ENCODE measurements at regions not wholly inside any gene's neighbourhood (a gene's known extent, or its start where the extent isn't known, plus 50 kb on each side); places are given as distances from the start of the nearest gene placed in this dataset.

- POLR2A ChIA-PET: no interaction called here
- BruUV-seq (replicated peaks): no TSS peak
Measured at GRCh38 chr3:16721494-16721893, 116.3 kb upstream of the DAZL start.

DNA sequence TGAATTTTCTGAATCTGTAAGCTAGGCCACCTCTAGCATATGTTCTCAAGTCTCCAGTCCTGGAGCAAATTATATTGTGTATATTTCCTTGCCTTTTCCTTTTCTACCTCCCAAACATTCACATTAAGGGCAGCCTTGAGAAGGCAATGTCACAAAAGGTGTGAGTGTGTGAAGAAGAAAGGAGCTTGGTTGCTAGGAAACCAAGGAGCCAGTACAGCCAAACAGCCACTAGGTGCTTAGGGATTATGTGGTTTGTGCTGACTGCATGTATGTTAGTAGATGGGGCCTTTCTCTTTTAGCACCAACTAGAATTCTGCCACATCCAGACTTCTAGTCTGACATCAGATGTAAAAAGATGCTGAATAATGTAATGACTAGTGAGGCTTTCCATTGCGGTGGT lies 118.8 kb upstream of the DAZL start:
- Histone ChIP-seq H3K27ac (ENCODE audit: extremely low read depth, low read depth, low read length) (no peak overlapping the region), H3K4me2 (ENCODE audit: insufficient read depth, low read length) (no peak overlapping the region), H3K27me3 (ENCODE audit: control insufficient read depth in 2 of 2, insufficient read depth in 2 of 2, low read length in 2 of 2) (no peaks in the 10 kb centered on the region), H3K4me1 (replicated peaks in 1 of 2; ENCODE audit: control insufficient read depth in 2 of 2, insufficient read depth in 2 of 2, low read length in 2 of 2) (no peaks in the 10 kb centered on the region), H3K79me2 (ENCODE audit: control insufficient read depth, insufficient read depth, low read length) (no peaks in the 10 kb centered on the region), H3K9me1 (ENCODE audit: control insufficient read depth, insufficient read depth, low read length) (no peaks in the 10 kb centered on the region), H4K20me1 (replicated peaks; ENCODE audit: control insufficient read depth, insufficient read depth, low read length) (no peaks in the 10 kb centered on the region), H3K9me3 (replicated peaks; ENCODE audit: control insufficient read depth, insufficient read depth, low read depth, low read length) (no peaks in the 10 kb centered on the region), H2AFZ (ENCODE audit: low read depth, low read length) (no peak overlapping the region), H3K4me3 (no peak overlapping the region), H3K36me3 (ENCODE audit: control insufficient read depth, insufficient read depth, low read length) (no peaks in the 10 kb centered on the region), H3K9ac (ENCODE audit: insufficient read depth in 1 of 2, low read depth in 2 of 2, low read length in 2 of 2) (no peak overlapping the region)
- in situ Hi-C loops (cut with MboI): no loop called here
- ATAC-seq: peak; percentile 71
- no peak for FAIRE-seq
- DNase-seq (ENCODE audit: extremely low read depth in 1 of 4, low spot score in 3 of 4): no peak
- ChIA-PET POLR2A (interaction anchor here (0.8 kb wide), 1 partner anchor 435 kb away, joined by 5 read pairs; no protein-coding TSS in a partner anchor), CTCF (ENCODE audit: low intra/inter-chr PET ratio) (no interaction called here)
- no TSS peak for BruUV-seq (replicated peaks)
- WGBS (ENCODE audit: insufficient coverage, low coverage, missing lambda C conversion rate): 6% methylated on average over 1 of the region's 1 CpG
- intact Hi-C loops (cut with micrococcal nuclease): no loop called here
- TF ChIP-seq RFX1 (IDR thresholded peaks at IDR 0.05): peak; percentile 58
- no peak for TF ChIP-seq TFAM (CRISPR knock-in tag; conservative IDR thresholded peaks at IDR 0.05)
- no peak for TF ChIP-seq GTF2A2 (tag; IDR thresholded peaks at IDR 0.05)
- TF ChIP-seq ZC3H11A (IDR thresholded peaks at IDR 0.05; ENCODE audit: low read depth, low read length): no peak
- no peak for TF ChIP-seq UBTF (IDR thresholded peaks at IDR 0.05; ENCODE audit: borderline replicate concordance in 1 of 2, low read depth in 2 of 2, low read length in 2 of 2)
- TF ChIP-seq ZNF174 (CRISPR knock-in tag; IDR thresholded peaks at IDR 0.05): no peak
- TF ChIP-seq ASH1L (IDR thresholded peaks at IDR 0.05; ENCODE audit: borderline replicate concordance, low read depth, partially characterized antibody): no peak
- no peak for TF ChIP-seq ESRRB (CRISPR knock-in tag; IDR thresholded peaks at IDR 0.05; ENCODE audit: borderline replicate concordance)
- TF ChIP-seq CTCF (IDR thresholded peaks at IDR 0.05 in 2 of 3, conservative IDR thresholded peaks at IDR 0.05 in 1 of 3; ENCODE audit: insufficient read depth in 2 of 3, low read depth in 1 of 3, low read length in 3 of 3): 0 out of 6 replicates have a peak, but pooled peaks of 2 of the 3 experiments have one; percentile 3 to 24
- no peak for TF ChIP-seq MEIS2 (IDR thresholded peaks at IDR 0.05; ENCODE audit: partially characterized antibody)

More at GRCh38 chr3:16721494-16721893, 116.3 kb upstream of the DAZL start:
- no peak overlapping the region for H3K4me2 ChIP-seq (ENCODE audit: insufficient read depth, low read length)
- no peak overlapping the region for H3K9ac ChIP-seq (ENCODE audit: insufficient read depth in 1 of 2, low read depth in 2 of 2, low read length in 2 of 2)
- no peak overlapping the region for H3K27ac ChIP-seq (ENCODE audit: extremely low read depth, low read depth, low read length)
- no peaks in the 10 kb centered on the region for H4K20me1 ChIP-seq (replicated peaks; ENCODE audit: control insufficient read depth, insufficient read depth, low read length)
- in situ Hi-C loops (cut with MboI) (no loop called here), intact Hi-C loops (cut with micrococcal nuclease) (no loop called here)
- ATAC-seq (no peak), DNase-seq (ENCODE audit: extremely low read depth in 1 of 4, low spot score in 3 of 4) (no peak), FAIRE-seq (no peak)
- CTCF ChIA-PET (ENCODE audit: low intra/inter-chr PET ratio): no interaction called here
- H3K9me1 ChIP-seq (ENCODE audit: control insufficient read depth, insufficient read depth, low read length): no peaks in the 10 kb centered on the region
- H3K4me3 ChIP-seq: no peak overlapping the region
- H3K4me1 ChIP-seq (replicated peaks in 1 of 2; ENCODE audit: control insufficient read depth in 2 of 2, insufficient read depth in 2 of 2, low read length in 2 of 2): no peaks in the 10 kb centered on the region
- no peaks in the 10 kb centered on the region for H3K36me3 ChIP-seq (ENCODE audit: control insufficient read depth, insufficient read depth, low read length)
- H3K27me3 ChIP-seq (ENCODE audit: control insufficient read depth in 2 of 2, insufficient read depth in 2 of 2, low read length in 2 of 2): no peaks in the 10 kb centered on the region
- WGBS (ENCODE audit: insufficient coverage, low coverage, missing lambda C conversion rate): 2% methylated on average over 3 of the region's 3 CpGs
- no peaks in the 10 kb centered on the region for H3K79me2 ChIP-seq (ENCODE audit: control insufficient read depth, insufficient read depth, low read length)
- no peak overlapping the region for H2AFZ ChIP-seq (ENCODE audit: low read depth, low read length)
- no peak for TF ChIP-seq NCOA1 (IDR thresholded peaks at IDR 0.05; ENCODE audit: low read depth)
- no peak for TF ChIP-seq ELF4 (CRISPR knock-in tag; IDR thresholded peaks at IDR 0.05)
- H3K9me3 ChIP-seq (replicated peaks; ENCODE audit: control insufficient read depth, insufficient read depth, low read depth, low read length): no peaks in the 10 kb centered on the region

Data from K562 (cell line).